Ramos (cell line): ENCODE measurements at regions not wholly inside any gene's neighbourhood (a gene's known extent, or its start where the extent isn't known, plus 50 kb on each side); places are given as distances from the start of the nearest gene placed in this dataset.
"Not testable (repeated sequence)": the region's sequence is repeated elsewhere in the genome, so short reads cannot be mapped to it uniquely, and the experiment has no call there.

ENCODE experiments used
- in situ Hi-C: fragments of 300-500 bp; cut with MboI; formaldehyde crosslinking; loops from one replicate; pipeline ENCODE4 v1.14.3; 2022; ENCODE audit warnings: low sequenced_read_pairs; ENCODE audit not compliant: unreplicated experiment

DNA sequence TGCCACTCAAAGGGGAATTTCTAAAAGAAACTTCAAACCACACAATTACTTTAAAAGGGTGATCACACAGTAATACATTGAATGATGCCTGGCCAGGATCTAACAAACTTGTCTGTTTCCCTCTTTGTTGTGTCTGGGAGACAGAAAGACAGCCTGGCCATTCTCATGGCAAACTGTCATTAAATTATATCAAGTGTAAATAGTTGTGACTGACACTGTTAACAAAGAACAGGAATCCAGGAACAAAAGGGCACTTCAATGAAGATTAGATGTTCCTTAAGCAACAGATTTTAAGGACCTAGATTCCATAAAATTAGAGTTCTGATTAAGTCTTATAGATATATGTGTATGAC is 383.6 kb downstream of the KCNJ2 start:
- in situ Hi-C loops = loop anchor here (25.0 kb wide), 1 partner anchor 1016 kb away; no protein-coding TSS in a partner anchor

DNA sequence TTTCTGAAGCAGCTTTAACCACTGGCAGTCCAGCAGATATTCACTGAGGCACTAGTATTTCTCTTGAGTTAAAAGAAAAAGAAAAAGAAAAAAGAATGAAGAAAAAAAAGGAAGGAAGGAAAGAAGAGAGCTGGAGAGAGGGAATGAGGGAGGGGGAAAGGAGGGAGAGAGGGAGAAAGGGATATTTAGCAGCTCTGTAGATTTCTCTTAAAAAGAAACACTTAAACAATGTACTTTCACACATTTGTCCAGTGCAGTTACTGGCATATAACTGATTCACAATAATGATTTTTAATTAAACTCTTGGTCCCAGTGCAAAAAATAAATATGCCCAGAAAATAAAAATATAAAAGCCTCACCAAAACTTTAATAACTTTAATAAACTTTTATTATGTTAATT is 386.4 kb downstream of the KCNJ2 start:
- in situ Hi-C loops = loop anchor here (25.0 kb wide), 1 partner anchor 1018 kb away; no protein-coding TSS in a partner anchor

- in situ Hi-C loops = loop anchor here (25.0 kb wide), 1 partner anchor 1022 kb away; no protein-coding TSS in a partner anchor
Measured at GRCh38 chr17:70558821-70559220, 389.5 kb downstream of the KCNJ2 start.

- in situ Hi-C loops = loop anchor here (25.0 kb wide), 1 partner anchor 1023 kb away; no protein-coding TSS in a partner anchor
Measured at GRCh38 chr17:70560471-70560870, 391.1 kb downstream of the KCNJ2 start.

DNA sequence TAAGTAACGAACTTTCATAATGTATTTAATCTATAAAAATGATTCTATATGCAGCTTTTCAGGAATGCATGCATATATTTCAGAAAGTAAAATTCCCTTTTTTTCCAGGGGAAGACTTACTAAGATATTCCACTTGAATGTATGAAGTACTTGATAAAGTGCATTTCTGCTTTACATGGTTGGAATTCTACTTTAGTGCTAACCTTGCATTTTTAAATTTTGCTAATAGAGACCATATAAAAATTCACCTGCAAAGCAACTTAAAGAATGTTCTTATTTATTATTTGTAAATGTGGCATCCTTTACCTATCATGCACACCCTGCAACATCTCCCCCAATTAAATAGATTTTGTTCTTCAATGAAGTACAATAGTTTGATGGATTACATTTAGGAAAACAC is 392.8 kb downstream of the KCNJ2 start:
- in situ Hi-C loops = loop anchor here (25.0 kb wide), 1 partner anchor 1025 kb away; no protein-coding TSS in a partner anchor

- in situ Hi-C loops = loop anchor here (25.0 kb wide), 1 partner anchor 1026 kb away; no protein-coding TSS in a partner anchor
Measured at GRCh38 chr17:70563281-70563820, 394.0 kb downstream of the KCNJ2 start.

DNA sequence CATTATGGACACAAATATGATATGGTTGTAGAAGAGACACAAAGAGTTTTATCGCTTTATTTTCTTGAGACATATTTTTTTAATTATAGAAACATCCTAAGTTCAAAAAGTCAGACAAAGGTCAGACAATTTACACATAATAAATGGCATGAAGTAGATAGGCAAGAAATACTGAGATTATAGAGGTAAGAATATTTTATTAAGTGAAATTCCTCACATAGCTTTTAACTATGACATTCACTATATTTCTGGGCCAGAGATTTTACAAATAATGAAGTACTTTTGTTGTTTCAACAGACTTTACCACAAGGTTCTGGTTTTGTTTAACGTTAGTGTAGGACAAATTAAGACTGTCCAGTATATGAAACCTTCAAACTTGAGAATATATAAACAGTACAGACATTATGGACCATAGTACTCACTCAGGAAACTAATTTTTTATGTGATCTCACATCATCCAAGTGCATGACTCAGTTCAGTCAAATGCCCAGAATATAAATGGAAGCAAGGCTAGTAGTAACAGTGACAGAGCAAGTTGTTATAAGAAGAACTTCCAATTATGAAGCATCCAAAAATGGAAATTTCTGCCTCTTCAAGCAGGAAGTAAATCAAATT is 394.8 kb downstream of the KCNJ2 start:
- in situ Hi-C loops = loop anchor here (25.0 kb wide), 1 partner anchor 1027 kb away; no protein-coding TSS in a partner anchor

- in situ Hi-C loops = loop anchor here (25.0 kb wide), 1 partner anchor 1032 kb away; no protein-coding TSS in a partner anchor
Measured at GRCh38 chr17:70569128-70569527, 399.8 kb downstream of the KCNJ2 start.

DNA sequence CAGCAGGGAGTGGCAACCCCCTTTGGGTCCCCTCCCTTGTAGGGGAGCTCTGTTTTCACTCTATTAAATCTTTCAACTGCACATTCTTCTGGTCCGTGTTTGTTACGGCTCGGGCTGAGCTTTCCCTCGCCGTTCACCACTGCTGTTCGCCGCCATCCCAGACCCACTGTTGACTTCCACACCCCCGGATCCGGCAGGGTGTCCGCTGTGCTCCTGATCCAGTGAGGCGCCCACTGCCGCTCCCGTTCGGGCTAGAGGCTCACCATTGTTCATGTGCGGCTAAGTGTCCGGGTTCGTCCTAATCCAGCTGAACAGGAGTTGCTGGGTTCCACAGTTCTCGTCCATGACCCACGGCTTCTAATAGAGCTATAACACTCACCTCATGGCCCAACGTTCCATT is 408.1 kb downstream of the KCNJ2 start:
- in situ Hi-C loops = no loop called here

GRCh38 chr17:70581459-70581858 is 412.1 kb downstream of the KCNJ2 start:
- in situ Hi-C loops = no loop called here

DNA sequence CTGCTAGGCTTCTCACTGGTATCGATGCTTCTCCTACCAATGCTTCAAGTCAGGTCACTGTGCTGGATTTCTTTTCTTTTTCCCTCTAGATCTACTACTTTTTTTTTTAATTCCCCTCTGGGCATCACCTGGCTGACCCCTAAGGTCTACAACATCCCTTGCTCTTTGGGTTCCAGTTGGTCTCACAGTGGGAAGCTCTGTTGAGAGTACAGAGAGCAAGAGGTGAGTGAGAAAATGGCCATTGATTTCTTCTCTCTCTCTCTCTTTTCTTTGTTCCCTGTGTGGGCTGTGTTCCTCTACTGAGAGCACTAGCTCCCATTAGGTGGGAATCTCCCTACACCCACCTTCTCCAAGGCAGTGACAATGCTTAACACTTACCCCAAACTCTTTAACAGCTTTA is 413.4 kb downstream of the KCNJ2 start:
- in situ Hi-C loops = no loop called here

DNA sequence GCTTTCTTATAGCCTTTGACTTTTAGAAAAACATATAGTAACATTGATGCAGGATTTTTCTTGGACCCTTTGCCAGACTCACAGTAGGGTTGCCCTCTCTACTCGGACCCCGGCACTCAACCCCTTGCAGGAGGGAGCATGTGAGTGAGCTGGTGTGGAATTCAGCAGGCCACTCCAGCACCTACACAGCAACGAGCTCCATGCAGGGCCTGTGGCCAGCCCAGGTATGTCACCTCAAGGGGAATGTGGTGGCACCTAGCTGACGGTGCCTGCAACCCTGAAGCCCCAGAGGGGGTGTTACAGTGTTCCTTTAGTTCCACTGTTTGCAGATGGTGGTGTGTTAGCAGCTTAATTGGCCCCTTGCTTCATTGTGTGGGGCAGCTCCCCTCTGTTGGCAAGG is 414.9 kb downstream of the KCNJ2 start:
- in situ Hi-C loops = no loop called here

- in situ Hi-C loops = no loop called here
Measured at GRCh38 chr17:70588003-70588402, 418.7 kb downstream of the KCNJ2 start.

DNA sequence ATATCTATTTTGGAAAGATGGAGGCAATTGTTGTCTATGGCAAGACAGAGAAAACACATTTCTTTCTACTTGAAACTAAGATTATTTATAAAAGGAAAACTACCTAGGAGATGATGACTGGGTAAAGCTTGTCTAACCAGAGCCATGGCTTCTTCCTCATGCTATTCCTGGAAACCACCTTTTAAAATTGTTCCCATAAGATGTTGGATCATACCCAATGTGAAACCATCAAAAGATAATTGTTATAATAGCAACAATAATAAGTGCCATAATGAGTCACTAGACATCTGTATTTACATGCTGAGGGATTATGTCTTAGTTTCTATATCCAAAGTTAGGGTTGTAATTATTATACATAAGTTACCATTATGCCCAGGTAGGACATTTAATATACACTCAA is 428.4 kb downstream of the KCNJ2 start:
- in situ Hi-C loops = no loop called here

GRCh38 chr17:70599198-70599597 is 429.9 kb downstream of the KCNJ2 start:
- in situ Hi-C loops = no loop called here

GRCh38 chr17:70599945-70600344 is 430.6 kb downstream of the KCNJ2 start:
- in situ Hi-C loops = not testable (repeated sequence)

DNA sequence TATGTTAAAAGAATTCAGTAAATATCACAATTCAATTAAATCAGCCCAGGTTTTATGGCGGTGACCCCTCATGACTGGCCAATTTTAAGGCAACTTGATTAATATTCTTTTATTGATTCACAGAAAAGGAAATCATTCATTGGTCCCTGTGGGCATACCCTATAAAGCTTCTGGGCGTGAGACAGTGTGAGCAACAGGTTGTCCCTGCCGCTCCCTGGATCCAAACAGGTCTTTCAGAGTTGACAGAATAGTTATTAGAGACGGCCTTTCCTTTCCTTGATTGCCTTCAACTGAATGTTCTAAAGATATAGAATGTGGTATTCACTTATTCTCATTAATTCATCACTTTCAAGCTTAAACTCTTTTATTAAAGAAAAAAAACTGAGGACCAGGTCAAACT is 433.9 kb downstream of the KCNJ2 start:
- in situ Hi-C loops = no loop called here

DNA sequence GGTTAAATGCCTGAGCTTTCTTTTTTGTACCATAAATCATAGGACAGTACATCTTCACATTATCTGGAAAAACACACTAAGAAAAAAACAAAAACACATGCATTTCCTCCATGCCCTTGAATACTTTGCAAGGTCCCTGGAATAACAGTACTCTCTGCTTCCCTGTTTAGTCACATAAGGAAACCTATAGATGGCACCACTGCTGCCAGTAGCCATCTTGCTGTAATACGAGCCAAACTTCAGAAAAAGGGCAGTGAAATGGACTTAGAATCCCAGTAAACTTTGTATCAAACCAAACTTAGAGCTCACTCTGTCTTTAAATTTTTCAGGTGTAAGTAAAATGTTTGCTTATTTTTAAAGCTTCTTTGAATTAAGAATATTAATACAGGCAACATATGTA is 435.5 kb downstream of the KCNJ2 start:
- in situ Hi-C loops = no loop called here

DNA sequence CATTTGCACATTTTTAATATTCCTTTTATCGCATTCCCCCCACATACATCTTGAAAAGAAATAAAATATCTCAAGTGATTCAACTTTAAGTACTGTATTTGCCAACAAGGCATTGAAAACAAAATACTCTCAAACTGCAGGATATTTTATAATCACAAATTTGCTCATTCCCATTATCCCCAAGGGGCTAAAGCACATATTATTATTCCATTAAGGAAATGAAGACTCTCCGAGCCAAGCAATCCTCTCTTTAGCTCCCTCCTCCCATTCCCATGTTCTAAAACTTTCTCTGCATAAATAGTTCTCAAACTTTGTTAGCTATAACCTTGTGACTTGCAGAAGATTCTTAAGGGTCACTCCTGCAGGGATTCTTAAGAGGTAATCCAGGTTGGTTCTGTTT is 436.8 kb downstream of the KCNJ2 start:
- in situ Hi-C loops = no loop called here

DNA sequence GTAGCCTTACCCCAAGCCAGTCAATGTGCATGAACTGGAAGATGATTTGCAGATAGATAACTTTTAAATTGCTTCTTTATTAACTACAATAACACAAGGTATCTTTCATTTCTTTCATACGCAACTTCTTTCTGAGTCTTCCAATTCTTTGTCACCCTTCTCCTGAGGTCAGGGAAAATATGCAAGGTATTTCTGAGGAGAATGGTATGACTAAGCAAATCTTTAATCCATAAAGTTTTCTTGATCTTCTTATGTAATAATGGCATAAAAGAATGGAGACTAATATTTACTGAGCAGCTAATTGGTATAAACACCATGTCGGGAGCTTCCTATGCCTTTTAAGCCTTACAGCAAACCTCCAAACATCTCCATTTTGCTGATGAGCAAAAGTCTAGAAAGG is 438.9 kb downstream of the KCNJ2 start:
- in situ Hi-C loops = no loop called here

GRCh38 chr17:70608957-70609356 is 439.6 kb downstream of the KCNJ2 start:
- in situ Hi-C loops = no loop called here

- in situ Hi-C loops = no loop called here
Measured at GRCh38 chr17:70609566-70609965, 440.2 kb downstream of the KCNJ2 start.
